K562 (cell line): ENCODE measurements at regions not wholly inside any gene's neighbourhood (a gene's known extent, or its start where the extent isn't known, plus 50 kb on each side); places are given as distances from the start of the nearest gene placed in this dataset.

ENCODE experiments used
- ATAC-seq: fragments of 200-7000 bp; cut with Tn5 transposase; 3 replicates; pipeline ENCODE4 v1.9.1; 2020; ENCODE audit warnings: moderate library complexity
- BruUV-seq: library from RNA; stranded (reverse); fragments of 400-500 nt; replicated peaks from 2 replicates; lab custom pipeline; 2021; lab: Mats Ljungman, UMichigan
- CTCF ChIA-PET: fragments of 300-600 bp; formaldehyde crosslinking; extraction: SDS; loops from one replicate; lab custom pipeline; 2021; ENCODE audit warnings: low intra/inter-chr PET ratio; lab: Yijun Ruan, JAX
- POLR2A ChIA-PET: fragments of 300-600, 350-650 bp; sonication (Branson Sonifier 250); formaldehyde crosslinking; extraction: SDS; loops from one replicate; lab custom pipeline; 2021; ENCODE audit warnings: antibody characterized with exemption, inconsistent platforms; lab: Yijun Ruan, JAX
- DNase-seq, 4 experiments: peaks; one replicate each; pipeline versions ENCODE4 v3.0.0 to v3.0.0-alpha.2; 2011 to 2018; ENCODE audit warnings: low spot score in 3 of 4, mixed read lengths in 3 of 4; ENCODE audit errors: extremely low read depth in 1 of 4
- FAIRE-seq: peaks from 2 replicates; lab custom pipeline; 2011; peaks lifted over from hg19 to GRCh38; lab: Jason Lieb, UNC
- H2AFZ ChIP-seq: 2 replicates; pipeline ENCODE4 v1.6.0; 2011; ENCODE audit warnings: low read depth, low read length, control low read depth, inconsistent platforms
- H3K27ac ChIP-seq: fragments of 200-600 bp; 3 replicates; pipeline ENCODE4 v1.8.0; 2011; ENCODE audit warnings: low read depth, mild to moderate bottlenecking, control low read depth, inconsistent platforms, low read length, moderate library complexity, mixed read lengths; ENCODE audit errors: extremely low read depth
- H3K27me3 ChIP-seq, 2 experiments: fragments of 300-600 bp in 1 of 2; 2 replicates in 1 of 2; 3 replicates in 1 of 2; pipeline versions ENCODE4 v1.6.0 to v1.8.0; 2011; ENCODE audit warnings: inconsistent platforms in 2 of 2, low read length in 2 of 2, mild to moderate bottlenecking in 1 of 2, mixed read lengths in 1 of 2, moderate library complexity in 1 of 2; ENCODE audit not compliant: control insufficient read depth in 2 of 2, insufficient read depth in 2 of 2
- H3K36me3 ChIP-seq: fragments of 300-600 bp; 3 replicates; pipeline ENCODE4 v1.8.0; 2011; ENCODE audit warnings: mild to moderate bottlenecking, low read length, inconsistent platforms; ENCODE audit not compliant: control insufficient read depth, insufficient read depth
- H3K4me1 ChIP-seq, 2 experiments: fragments of 200-600 bp in 1 of 2; replicated peaks in 1 of 2; 2 replicates in 1 of 2; 3 replicates in 1 of 2; pipeline versions ENCODE4 v1.5.1 to v1.8.0; 2011; ENCODE audit warnings: inconsistent platforms in 2 of 2, low read length in 2 of 2, mild to moderate bottlenecking in 1 of 2, mixed read lengths in 1 of 2, moderate library complexity in 1 of 2; ENCODE audit not compliant: control insufficient read depth in 2 of 2, insufficient read depth in 2 of 2
- H3K4me2 ChIP-seq: 2 replicates; pipeline ENCODE4 v1.6.1; 2011; ENCODE audit warnings: low read length, control low read depth, inconsistent platforms, mixed read lengths; ENCODE audit not compliant: insufficient read depth
- H3K4me3 ChIP-seq: fragments of 200-600 bp; sonication (generic), shearing (Covaris generic); 2 replicates; pipeline ENCODE4 v1.5.1; 2016; ENCODE audit warnings: control low read depth, inconsistent platforms
- H3K79me2 ChIP-seq: fragments of 200-600 bp; 3 replicates; pipeline ENCODE4 v1.8.0; 2011; ENCODE audit warnings: low read length, inconsistent platforms; ENCODE audit not compliant: control insufficient read depth, insufficient read depth
- H3K9ac ChIP-seq, 2 experiments: 2 replicates each; pipeline versions ENCODE4 v1.6.0 to v1.6.1; 2011; ENCODE audit warnings: low read depth in 2 of 2, low read length in 2 of 2, control low read depth in 1 of 2, inconsistent platforms in 1 of 2, mild to moderate bottlenecking in 1 of 2, mixed read lengths in 1 of 2; ENCODE audit not compliant: insufficient read depth in 1 of 2
- H3K9me1 ChIP-seq: one replicate; pipeline ENCODE4 v1.6.0; 2011; ENCODE audit warnings: inconsistent platforms, mild to moderate bottlenecking, low read length, moderate library complexity; ENCODE audit not compliant: control insufficient read depth, insufficient read depth
- H3K9me3 ChIP-seq: replicated peaks from 2 replicates; pipeline ENCODE4 v1.5.1; 2011; ENCODE audit warnings: low read depth, low read length, inconsistent platforms; ENCODE audit not compliant: control insufficient read depth, insufficient read depth
- H4K20me1 ChIP-seq: replicated peaks from 2 replicates; pipeline ENCODE4 v1.6.1; 2011; ENCODE audit warnings: low read length, inconsistent platforms, mixed read lengths; ENCODE audit not compliant: control insufficient read depth, insufficient read depth
- CCAR2 ChIP-seq: fragments of 200-400 bp; formaldehyde crosslinking; IDR thresholded peaks from 2 replicates; pipeline ENCODE4 v1.6.1; 2017; ENCODE audit warnings: mild to moderate bottlenecking, low read depth, low read length
- ESRRA ChIP-seq: fragments of 450-650 bp; IDR thresholded peaks from 2 replicates; pipeline ENCODE4 v1.6.1; 2014; ENCODE audit warnings: low read depth, mild to moderate bottlenecking, moderate library complexity, borderline replicate concordance
- ETS2 ChIP-seq: IDR thresholded peaks from 2 replicates; pipeline ENCODE4 v1.6.1; 2016; ENCODE audit warnings: borderline replicate concordance, missing genetic modification characterization, mild to moderate bottlenecking, moderate library complexity, missing compliant biosample characterization; ENCODE audit not compliant: poor library complexity, severe bottlenecking
- KDM5B ChIP-seq: fragments of 200-600 bp; sonication (generic); IDR thresholded peaks from 2 replicates; pipeline ENCODE4 v1.6.1; 2012; ENCODE audit warnings: low read depth, mild to moderate bottlenecking, moderate library complexity, low read length, control low read depth, inconsistent platforms; ENCODE audit not compliant: insufficient replicate concordance
- NFYB ChIP-seq: IDR thresholded peaks from 2 replicates; pipeline ENCODE4 v1.6.1; 2011; ENCODE audit warnings: mild to moderate bottlenecking, moderate library complexity; ENCODE audit not compliant: insufficient read length; ENCODE audit errors: extremely low read depth
- NR3C1 ChIP-seq: sonication (generic); formaldehyde crosslinking; IDR thresholded peaks from 2 replicates; pipeline ENCODE4 v1.8.1; 2022; ENCODE audit warnings: missing genetic modification reagents
- PML ChIP-seq: IDR thresholded peaks from 2 replicates; pipeline ENCODE4 v1.6.1; 2012; ENCODE audit warnings: low read length, inconsistent platforms
- SMAD1 ChIP-seq: fragments of 150-350 bp; IDR thresholded peaks from 2 replicates; pipeline ENCODE4 v1.6.1; 2014; ENCODE audit warnings: low read length, low read depth; ENCODE audit not compliant: partially characterized antibody
- SMAD3 ChIP-seq: fragments of 450-650 bp; formaldehyde crosslinking; conservative IDR thresholded peaks from 2 replicates; pipeline ENCODE4 v1.4.0; 2020; ENCODE audit warnings: mild to moderate bottlenecking
- SNRNP70 ChIP-seq: fragments of 200-400 bp; formaldehyde crosslinking; optimal IDR thresholded peaks from 2 replicates; pipeline ENCODE3; 2017; ENCODE audit warnings: low read depth, low read length
- SREBF1 ChIP-seq: fragments of 150-350 bp; IDR thresholded peaks from 2 replicates; pipeline ENCODE4 v1.6.1; 2014; ENCODE audit warnings: antibody characterized with exemption, low read depth, low read length, borderline replicate concordance
- ZKSCAN8 ChIP-seq: fragments of 200-800 bp; sonication (Bioruptor generic); IDR thresholded peaks from 2 replicates; pipeline ENCODE4 v1.6.1; 2016; ENCODE audit warnings: missing genetic modification characterization, missing compliant biosample characterization
- ZNF76 ChIP-seq: fragments of 250-450 bp; sonication (Bioruptor Pico); IDR thresholded peaks from 2 replicates; pipeline ENCODE4 v1.4.0; 2020; ENCODE audit warnings: mild to moderate bottlenecking, moderate library complexity, borderline replicate concordance
- WGBS: fragments of 100-300 bp; shearing (Covaris generic); methylation state at CpG from one replicate; pipeline ENCODE4 v1.1.6; 2016; ENCODE audit warnings: low coverage, mixed read lengths; ENCODE audit not compliant: insufficient coverage; ENCODE audit errors: missing lambda C conversion rate; 5-methylcytosine and 5-hydroxymethylcytosine counted together
- in situ Hi-C: fragments of 300-500 bp; cut with MboI; formaldehyde crosslinking; loops from 4 replicates; pipeline ENCODE4 v1.15.0; 2018; ENCODE audit warnings: inconsistent platforms, mixed read lengths
- intact Hi-C: fragments of 100-400 bp; cut with micrococcal nuclease; formaldehyde crosslinking; loops from 2 replicates; pipeline ENCODE4 v1.14.2; 2022
- TF ChIP-seq, protein P1 (sequence below): IDR thresholded peaks from 2 replicates; pipeline ENCODE4 v1.6.1; 2011; ENCODE audit warnings: borderline replicate concordance, low read depth, mild to moderate bottlenecking, moderate library complexity, low read length; ENCODE audit not compliant: insufficient read depth, poor library complexity, severe bottlenecking
- TF ChIP-seq, protein P2 (sequence below), 2 experiments: IDR thresholded peaks; 2 replicates each; pipeline ENCODE4 v1.6.1; 2011; ENCODE audit warnings: borderline replicate concordance in 1 of 2, control low read depth in 1 of 2, low read depth in 1 of 2, low read length in 1 of 2, mild to moderate bottlenecking in 1 of 2, mixed read lengths in 1 of 2, moderate library complexity in 1 of 2; ENCODE audit not compliant: insufficient read depth in 1 of 2, insufficient read length in 1 of 2, poor library complexity in 1 of 2, severe bottlenecking in 1 of 2; ENCODE audit errors: extremely low read depth in 1 of 2
- TF ChIP-seq, protein P3 (sequence below): fragments of 150-350 bp; IDR thresholded peaks from 2 replicates; pipeline ENCODE4 v1.6.1; 2014; ENCODE audit warnings: low read depth, mild to moderate bottlenecking, low read length, borderline replicate concordance

GRCh38 chr4:65789341-65789740 lies 119.1 kb upstream of the EPHA5 start:
- no peak for DNase-seq
- Histone ChIP-seq H3K36me3 (no peaks in the 10 kb centered on the region), H3K27ac (no peak overlapping the region), H3K9me3 (0 out of 2 replicates have a peak, but pooled peaks cover 2% of the 10 kb centered on the region), H3K4me3 (no peak overlapping the region), H3K79me2 (no peaks in the 10 kb centered on the region), H3K27me3 (no peaks in the 10 kb centered on the region), H3K9me1 (no peaks in the 10 kb centered on the region), H2AFZ (no peak overlapping the region), H3K9ac (no peak overlapping the region), H3K4me2 (no peak overlapping the region), H4K20me1 (no peaks in the 10 kb centered on the region), H3K4me1 (no peaks in the 10 kb centered on the region)
- FAIRE-seq, result no peak
- ATAC-seq, result no peak
- no TSS peak for BruUV-seq
- ChIA-PET CTCF (no interaction called here), POLR2A (no interaction called here)
- 0% methylated on average over 2 of the region's 2 CpGs for WGBS
- in situ Hi-C loops, result no loop called here
- intact Hi-C loops, result no loop called here
- no peak for TF ChIP-seq KDM5B
- TF ChIP-seq SNRNP70, result no peak
- TF ChIP-seq, protein P1, sequence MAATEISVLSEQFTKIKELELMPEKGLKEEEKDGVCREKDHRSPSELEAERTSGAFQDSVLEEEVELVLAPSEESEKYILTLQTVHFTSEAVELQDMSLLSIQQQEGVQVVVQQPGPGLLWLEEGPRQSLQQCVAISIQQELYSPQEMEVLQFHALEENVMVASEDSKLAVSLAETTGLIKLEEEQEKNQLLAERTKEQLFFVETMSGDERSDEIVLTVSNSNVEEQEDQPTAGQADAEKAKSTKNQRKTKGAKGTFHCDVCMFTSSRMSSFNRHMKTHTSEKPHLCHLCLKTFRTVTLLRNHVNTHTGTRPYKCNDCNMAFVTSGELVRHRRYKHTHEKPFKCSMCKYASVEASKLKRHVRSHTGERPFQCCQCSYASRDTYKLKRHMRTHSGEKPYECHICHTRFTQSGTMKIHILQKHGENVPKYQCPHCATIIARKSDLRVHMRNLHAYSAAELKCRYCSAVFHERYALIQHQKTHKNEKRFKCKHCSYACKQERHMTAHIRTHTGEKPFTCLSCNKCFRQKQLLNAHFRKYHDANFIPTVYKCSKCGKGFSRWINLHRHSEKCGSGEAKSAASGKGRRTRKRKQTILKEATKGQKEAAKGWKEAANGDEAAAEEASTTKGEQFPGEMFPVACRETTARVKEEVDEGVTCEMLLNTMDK, result no peak
- TF ChIP-seq NFYB, result no peak
- no peak for TF ChIP-seq ESRRA
- TF ChIP-seq SMAD1, result no peak
- TF ChIP-seq, protein P2, sequence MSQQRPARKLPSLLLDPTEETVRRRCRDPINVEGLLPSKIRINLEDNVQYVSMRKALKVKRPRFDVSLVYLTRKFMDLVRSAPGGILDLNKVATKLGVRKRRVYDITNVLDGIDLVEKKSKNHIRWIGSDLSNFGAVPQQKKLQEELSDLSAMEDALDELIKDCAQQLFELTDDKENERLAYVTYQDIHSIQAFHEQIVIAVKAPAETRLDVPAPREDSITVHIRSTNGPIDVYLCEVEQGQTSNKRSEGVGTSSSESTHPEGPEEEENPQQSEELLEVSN (IDR thresholded peaks at IDR 0.05; ENCODE audit: borderline replicate concordance in 1 of 2, extremely low read depth in 1 of 2, insufficient read depth in 1 of 2, insufficient read length in 1 of 2, low read depth in 1 of 2, low read length in 1 of 2, poor library complexity in 1 of 2, severe bottlenecking in 1 of 2), result no peak
- no peak for TF ChIP-seq ZKSCAN8 (CRISPR knock-in tag)
- TF ChIP-seq NR3C1 (CRISPR knock-in tag), result no peak
- no peak for TF ChIP-seq CCAR2
- no peak for TF ChIP-seq ETS2 (tag)
- TF ChIP-seq SMAD3, result no peak
- TF ChIP-seq, protein P3, sequence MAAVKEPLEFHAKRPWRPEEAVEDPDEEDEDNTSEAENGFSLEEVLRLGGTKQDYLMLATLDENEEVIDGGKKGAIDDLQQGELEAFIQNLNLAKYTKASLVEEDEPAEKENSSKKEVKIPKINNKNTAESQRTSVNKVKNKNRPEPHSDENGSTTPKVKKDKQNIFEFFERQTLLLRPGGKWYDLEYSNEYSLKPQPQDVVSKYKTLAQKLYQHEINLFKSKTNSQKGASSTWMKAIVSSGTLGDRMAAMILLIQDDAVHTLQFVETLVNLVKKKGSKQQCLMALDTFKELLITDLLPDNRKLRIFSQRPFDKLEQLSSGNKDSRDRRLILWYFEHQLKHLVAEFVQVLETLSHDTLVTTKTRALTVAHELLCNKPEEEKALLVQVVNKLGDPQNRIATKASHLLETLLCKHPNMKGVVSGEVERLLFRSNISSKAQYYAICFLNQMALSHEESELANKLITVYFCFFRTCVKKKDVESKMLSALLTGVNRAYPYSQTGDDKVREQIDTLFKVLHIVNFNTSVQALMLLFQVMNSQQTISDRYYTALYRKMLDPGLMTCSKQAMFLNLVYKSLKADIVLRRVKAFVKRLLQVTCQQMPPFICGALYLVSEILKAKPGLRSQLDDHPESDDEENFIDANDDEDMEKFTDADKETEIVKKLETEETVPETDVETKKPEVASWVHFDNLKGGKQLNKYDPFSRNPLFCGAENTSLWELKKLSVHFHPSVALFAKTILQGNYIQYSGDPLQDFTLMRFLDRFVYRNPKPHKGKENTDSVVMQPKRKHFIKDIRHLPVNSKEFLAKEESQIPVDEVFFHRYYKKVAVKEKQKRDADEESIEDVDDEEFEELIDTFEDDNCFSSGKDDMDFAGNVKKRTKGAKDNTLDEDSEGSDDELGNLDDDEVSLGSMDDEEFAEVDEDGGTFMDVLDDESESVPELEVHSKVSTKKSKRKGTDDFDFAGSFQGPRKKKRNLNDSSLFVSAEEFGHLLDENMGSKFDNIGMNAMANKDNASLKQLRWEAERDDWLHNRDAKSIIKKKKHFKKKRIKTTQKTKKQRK, result no peak
- TF ChIP-seq PML, result no peak
- no peak for TF ChIP-seq SREBF1
- TF ChIP-seq ZNF76 (CRISPR knock-in tag), result no peak
